ENCODE measurements at regions not wholly inside any gene's neighbourhood (a gene's known extent, or its start where the extent isn't known, plus 50 kb on each side); places are given as distances from the start of the nearest gene placed in this dataset.

DNA sequence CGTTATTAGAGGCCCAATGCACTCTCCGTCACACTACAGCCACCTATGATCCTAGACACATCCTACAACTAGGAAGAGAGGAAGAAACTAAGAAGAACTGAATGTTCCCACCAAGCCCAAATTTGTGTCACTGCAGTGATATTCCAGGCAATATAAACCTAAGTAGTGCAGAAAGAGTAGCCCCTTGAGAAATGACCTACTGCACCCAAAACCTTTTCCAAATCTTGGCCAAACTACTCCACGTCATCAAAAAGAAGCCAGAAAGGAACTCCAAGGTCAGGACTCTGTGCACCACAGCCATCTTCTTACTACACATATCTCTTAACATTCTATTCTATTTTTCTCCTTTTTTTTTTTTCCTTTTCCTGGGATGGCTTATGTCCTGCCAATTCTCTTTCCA is 60.2 kb downstream of the ADAMTS1 start:
- H3K4me2 ChIP-seq (ENCODE audit: low read length): no peak overlapping the region
- no peaks in the 10 kb centered on the region for H3K4me1 ChIP-seq (ENCODE audit: control insufficient read depth, insufficient read depth, low read length)
- no peak overlapping the region for H3K4me3 ChIP-seq (ENCODE audit: low read length)
- H3K9ac ChIP-seq (ENCODE audit: low read depth, low read length): no peak overlapping the region
- no peaks in the 10 kb centered on the region for H3K9me3 ChIP-seq (replicated peaks; ENCODE audit: low read length)
- H3K27me3 ChIP-seq (ENCODE audit: control insufficient read depth, insufficient read depth, low read length): no peaks in the 10 kb centered on the region
- no peaks in the 10 kb centered on the region for H3K36me3 ChIP-seq (ENCODE audit: insufficient read depth, low read length)

DNA sequence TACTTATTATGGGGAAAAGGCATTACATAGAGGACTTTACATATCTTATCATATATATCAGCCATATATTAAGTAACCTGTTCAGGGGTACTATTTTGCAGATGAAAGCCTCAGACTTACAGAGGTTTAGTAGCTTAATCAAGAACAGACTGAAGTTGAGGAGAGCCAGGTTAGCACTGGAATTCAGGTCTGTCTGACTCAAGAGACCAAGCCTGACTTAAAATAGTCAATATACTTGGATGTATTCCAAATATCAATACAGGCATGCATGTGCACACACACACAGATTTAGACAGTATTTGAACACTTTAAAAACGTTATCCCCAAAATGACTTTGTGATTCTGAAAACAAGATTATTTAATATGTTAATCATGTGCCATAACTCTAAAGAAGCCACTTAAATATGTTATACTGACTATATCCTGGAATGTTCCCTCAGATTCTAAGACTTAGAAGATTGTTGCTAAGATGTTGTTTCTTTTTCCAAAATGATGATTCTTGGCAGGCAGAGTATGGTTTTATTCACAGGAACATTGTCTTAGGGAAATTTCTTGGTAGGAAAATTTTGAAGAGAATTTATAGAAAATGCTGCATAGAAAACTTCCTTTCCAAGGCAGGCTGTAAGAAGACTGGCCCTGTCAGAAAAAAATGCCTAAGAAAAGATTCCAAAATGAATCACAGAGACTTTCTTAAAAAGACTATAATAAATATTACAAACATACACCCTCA is 61.6 kb downstream of the ADAMTS1 start:
- H3K27me3 ChIP-seq (ENCODE audit: control insufficient read depth, insufficient read depth, low read length): no peaks in the 10 kb centered on the region
- H3K9ac ChIP-seq (ENCODE audit: low read depth, low read length): no peak overlapping the region
- no peak overlapping the region for H3K4me3 ChIP-seq (ENCODE audit: low read length)
- H3K4me1 ChIP-seq (ENCODE audit: control insufficient read depth, insufficient read depth, low read length): no peaks in the 10 kb centered on the region
- H3K9me3 ChIP-seq (replicated peaks; ENCODE audit: low read length): no peaks in the 10 kb centered on the region
- H3K36me3 ChIP-seq (ENCODE audit: insufficient read depth, low read length): no peaks in the 10 kb centered on the region
- H3K4me2 ChIP-seq (ENCODE audit: low read length): no peak overlapping the region

DNA sequence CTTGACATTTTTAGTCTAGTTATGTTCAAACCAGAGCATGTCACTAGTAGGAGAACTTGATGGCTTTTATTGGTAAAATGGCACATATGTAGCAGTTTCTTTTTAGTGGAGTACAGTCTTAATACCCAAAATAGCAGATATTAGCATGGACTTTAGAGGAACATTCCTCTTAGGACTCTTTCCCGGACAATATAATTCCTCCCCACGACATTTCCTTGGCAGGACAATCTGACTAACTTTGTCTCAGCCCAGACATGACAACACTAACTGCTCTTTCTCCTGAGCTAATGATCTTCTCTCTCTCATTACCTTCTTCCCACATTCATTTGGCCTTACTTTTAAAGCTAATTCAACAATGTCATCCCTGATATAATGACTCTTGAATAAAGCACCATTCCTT is 62.5 kb downstream of the ADAMTS1 start:
- no peak overlapping the region for H3K9ac ChIP-seq (ENCODE audit: low read depth, low read length)
- H3K27me3 ChIP-seq (ENCODE audit: control insufficient read depth, insufficient read depth, low read length): no peaks in the 10 kb centered on the region
- H3K4me1 ChIP-seq (ENCODE audit: control insufficient read depth, insufficient read depth, low read length): no peaks in the 10 kb centered on the region
- H3K9me3 ChIP-seq (replicated peaks; ENCODE audit: low read length): no peaks in the 10 kb centered on the region
- no peak overlapping the region for H3K4me2 ChIP-seq (ENCODE audit: low read length)
- H3K4me3 ChIP-seq (ENCODE audit: low read length): no peak overlapping the region
- no peaks in the 10 kb centered on the region for H3K36me3 ChIP-seq (ENCODE audit: insufficient read depth, low read length)

DNA sequence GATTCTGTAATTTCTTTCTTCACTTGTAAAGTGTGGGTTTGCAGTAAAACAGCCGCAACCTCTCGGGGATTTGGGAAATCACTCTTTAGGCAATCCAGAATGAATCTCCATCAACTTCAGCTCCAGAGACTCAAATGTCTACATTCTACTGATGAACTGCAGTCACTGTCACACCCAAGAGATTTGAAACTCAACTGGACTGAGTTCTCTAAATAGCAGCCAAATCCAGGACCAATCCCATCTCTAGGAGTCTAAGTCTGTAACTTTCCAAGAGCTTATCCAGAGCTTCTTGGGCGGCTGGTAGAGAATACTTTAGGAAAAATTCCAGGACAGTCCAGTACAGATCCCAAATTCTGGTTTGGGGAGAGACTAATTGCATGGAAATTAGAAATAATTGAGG is 62.9 kb downstream of the ADAMTS1 start:
- Histone ChIP-seq H3K9me3 (replicated peaks; ENCODE audit: low read length) (no peaks in the 10 kb centered on the region), H3K9ac (ENCODE audit: low read depth, low read length) (no peak overlapping the region), H3K4me3 (ENCODE audit: low read length) (no peak overlapping the region), H3K27me3 (ENCODE audit: control insufficient read depth, insufficient read depth, low read length) (no peaks in the 10 kb centered on the region), H3K4me2 (ENCODE audit: low read length) (no peak overlapping the region), H3K4me1 (ENCODE audit: control insufficient read depth, insufficient read depth, low read length) (no peaks in the 10 kb centered on the region), H3K36me3 (ENCODE audit: insufficient read depth, low read length) (no peaks in the 10 kb centered on the region)

DNA sequence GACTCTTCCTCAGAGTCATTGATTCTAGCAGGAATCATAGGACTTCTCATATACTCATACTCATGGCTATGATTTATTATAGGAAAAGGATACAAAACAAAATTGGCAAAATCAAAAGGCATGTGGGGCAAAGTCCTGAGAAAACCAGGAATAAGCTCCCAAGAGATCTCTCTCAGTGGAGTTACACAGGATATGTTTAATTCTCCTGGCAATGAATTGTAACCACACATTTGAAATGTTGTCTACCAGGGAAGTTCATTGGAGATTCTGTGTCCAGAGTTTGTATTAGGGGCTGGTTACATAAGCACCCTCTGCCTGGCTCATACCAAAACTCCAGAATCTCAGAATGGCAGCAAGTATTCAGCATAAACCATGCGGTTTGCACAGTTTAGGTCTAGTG is 63.9 kb downstream of the ADAMTS1 start:
- Histone ChIP-seq H3K36me3 (ENCODE audit: insufficient read depth, low read length) (no peaks in the 10 kb centered on the region), H3K4me1 (ENCODE audit: control insufficient read depth, insufficient read depth, low read length) (peaks cover 8% of the 10 kb centered on the region), H3K9me3 (replicated peaks; ENCODE audit: low read length) (no peaks in the 10 kb centered on the region), H3K4me3 (ENCODE audit: low read length) (no peak overlapping the region), H3K4me2 (ENCODE audit: low read length) (no peak overlapping the region), H3K9ac (ENCODE audit: low read depth, low read length) (no peak overlapping the region), H3K27me3 (ENCODE audit: control insufficient read depth, insufficient read depth, low read length) (no peaks in the 10 kb centered on the region)

DNA sequence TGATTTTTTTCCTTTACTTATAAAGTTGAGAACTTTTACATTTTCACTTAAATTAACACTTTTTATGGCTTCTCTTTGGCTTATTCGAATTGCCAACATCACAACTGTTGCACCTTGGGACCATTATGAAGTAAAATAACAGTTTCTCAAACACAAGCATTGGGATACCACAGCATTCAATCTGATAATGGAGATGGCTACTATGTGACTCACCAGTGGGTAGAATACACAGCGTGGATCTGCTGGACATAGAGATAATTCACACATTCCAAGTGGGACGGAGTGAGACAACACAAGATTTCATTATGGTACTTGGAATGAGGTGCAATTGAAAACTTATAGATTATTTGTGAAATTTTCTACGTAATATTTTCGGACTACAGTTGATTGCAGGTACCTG is 68.0 kb downstream of the ADAMTS1 start:
- Histone ChIP-seq H3K4me1 (ENCODE audit: control insufficient read depth, insufficient read depth, low read length) (peaks cover 11% of the 10 kb centered on the region), H3K4me3 (ENCODE audit: low read length) (no peak overlapping the region), H3K9ac (ENCODE audit: low read depth, low read length) (no peak overlapping the region), H3K27me3 (ENCODE audit: control insufficient read depth, insufficient read depth, low read length) (no peaks in the 10 kb centered on the region), H3K36me3 (ENCODE audit: insufficient read depth, low read length) (no peaks in the 10 kb centered on the region), H3K9me3 (replicated peaks; ENCODE audit: low read length) (no peaks in the 10 kb centered on the region), H3K4me2 (ENCODE audit: low read length) (no peak overlapping the region)

DNA sequence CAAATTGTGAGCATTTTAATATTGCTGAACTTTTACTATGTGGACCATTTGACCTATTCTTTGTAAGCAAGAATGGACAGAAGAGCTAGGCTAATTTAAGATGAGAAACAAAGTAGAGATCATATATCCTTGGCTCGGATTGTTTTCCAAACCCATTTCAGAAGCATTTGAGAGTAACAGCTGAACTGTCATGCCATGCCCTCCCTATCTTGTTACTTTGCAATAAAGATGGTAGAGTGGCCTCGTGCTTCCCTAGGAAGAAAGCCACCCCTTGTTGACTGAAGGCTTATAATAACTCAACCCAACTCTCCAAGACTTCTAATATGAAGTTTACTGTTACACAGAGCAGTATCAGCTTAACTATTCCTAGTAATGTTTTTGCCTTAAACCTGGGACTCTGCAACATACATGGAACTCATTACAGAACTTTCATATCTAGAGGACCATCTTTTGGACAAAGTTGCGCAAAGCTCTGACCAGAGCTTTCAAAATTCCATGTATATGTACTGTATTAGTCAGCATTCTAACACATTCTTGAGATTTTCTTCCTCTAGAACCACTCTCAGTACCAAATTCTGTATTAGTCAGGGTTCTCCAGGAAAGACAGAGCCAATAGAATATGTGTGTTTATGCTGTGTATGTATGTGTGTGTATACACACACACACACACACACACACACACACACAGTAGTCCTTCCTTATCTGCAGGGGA is 68.7 kb downstream of the ADAMTS1 start:
- no peaks in the 10 kb centered on the region for H3K36me3 ChIP-seq (ENCODE audit: insufficient read depth, low read length)
- no peak overlapping the region for H3K4me2 ChIP-seq (ENCODE audit: low read length)
- H3K27me3 ChIP-seq (ENCODE audit: control insufficient read depth, insufficient read depth, low read length): no peaks in the 10 kb centered on the region
- H3K4me3 ChIP-seq (ENCODE audit: low read length): no peak overlapping the region
- H3K9ac ChIP-seq (ENCODE audit: low read depth, low read length): no peak overlapping the region
- H3K4me1 ChIP-seq (ENCODE audit: control insufficient read depth, insufficient read depth, low read length): peaks cover 11% of the 10 kb centered on the region
- no peaks in the 10 kb centered on the region for H3K9me3 ChIP-seq (replicated peaks; ENCODE audit: low read length)

DNA sequence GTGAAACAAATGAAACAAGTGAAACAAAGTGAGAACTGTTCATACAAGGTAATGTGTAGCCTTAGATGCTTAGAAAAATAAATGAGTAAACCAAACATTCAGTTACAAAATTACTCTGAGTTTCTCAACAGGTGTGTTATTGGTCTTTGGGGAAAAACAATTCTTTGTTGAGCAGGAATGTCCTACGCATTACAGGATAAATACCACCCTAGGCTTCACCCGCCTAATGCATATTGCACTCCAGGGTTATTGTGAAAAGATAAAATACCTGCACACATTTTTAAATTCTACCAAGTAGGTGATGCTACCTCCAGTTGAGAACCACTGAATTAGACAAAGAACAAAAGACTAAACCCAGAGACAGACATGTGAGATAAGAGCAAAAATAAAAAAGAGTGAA is 72.2 kb downstream of the ADAMTS1 start:
- Histone ChIP-seq H3K4me1 (ENCODE audit: control insufficient read depth, insufficient read depth, low read length) (peaks cover 11% of the 10 kb centered on the region), H3K4me2 (ENCODE audit: low read length) (no peak overlapping the region), H3K36me3 (ENCODE audit: insufficient read depth, low read length) (no peaks in the 10 kb centered on the region), H3K27me3 (ENCODE audit: control insufficient read depth, insufficient read depth, low read length) (no peaks in the 10 kb centered on the region), H3K4me3 (ENCODE audit: low read length) (no peak overlapping the region), H3K9ac (ENCODE audit: low read depth, low read length) (no peak overlapping the region), H3K9me3 (replicated peaks; ENCODE audit: low read length) (no peaks in the 10 kb centered on the region)

DNA sequence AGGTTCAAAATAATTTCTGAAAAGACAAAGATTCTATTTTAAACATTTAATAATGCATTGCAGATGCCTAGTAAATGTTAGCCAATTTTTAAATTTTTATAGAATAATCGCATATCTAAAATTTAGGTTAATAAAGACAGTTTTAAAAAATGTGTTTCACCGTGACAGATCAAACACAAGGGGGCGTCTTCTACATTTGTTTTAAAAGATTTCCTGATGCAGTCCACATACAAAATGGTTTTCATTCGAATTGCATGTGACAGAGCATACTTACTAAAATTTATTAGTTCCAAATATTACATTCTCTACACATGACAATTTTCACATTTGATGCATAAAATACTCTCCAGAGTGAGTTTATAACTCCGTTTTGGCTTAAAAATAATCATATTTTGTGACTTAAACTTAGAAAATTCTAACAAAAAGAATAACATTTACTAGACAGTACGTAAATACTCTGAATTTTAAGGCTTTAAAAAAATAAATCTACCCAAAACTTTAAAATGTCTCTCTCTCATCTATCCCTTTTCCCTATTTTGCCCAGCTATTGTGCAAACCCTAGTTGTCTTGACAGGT is 75.5 kb downstream of the ADAMTS1 start:
- H3K9ac ChIP-seq (ENCODE audit: low read depth, low read length): no peak overlapping the region
- no peaks in the 10 kb centered on the region for H3K9me3 ChIP-seq (replicated peaks; ENCODE audit: low read length)
- no peaks in the 10 kb centered on the region for H3K4me1 ChIP-seq (ENCODE audit: control insufficient read depth, insufficient read depth, low read length)
- H3K4me3 ChIP-seq (ENCODE audit: low read length): no peak overlapping the region
- no peaks in the 10 kb centered on the region for H3K27me3 ChIP-seq (ENCODE audit: control insufficient read depth, insufficient read depth, low read length)
- H3K4me2 ChIP-seq (ENCODE audit: low read length): no peak overlapping the region
- H3K36me3 ChIP-seq (ENCODE audit: insufficient read depth, low read length): no peaks in the 10 kb centered on the region

DNA sequence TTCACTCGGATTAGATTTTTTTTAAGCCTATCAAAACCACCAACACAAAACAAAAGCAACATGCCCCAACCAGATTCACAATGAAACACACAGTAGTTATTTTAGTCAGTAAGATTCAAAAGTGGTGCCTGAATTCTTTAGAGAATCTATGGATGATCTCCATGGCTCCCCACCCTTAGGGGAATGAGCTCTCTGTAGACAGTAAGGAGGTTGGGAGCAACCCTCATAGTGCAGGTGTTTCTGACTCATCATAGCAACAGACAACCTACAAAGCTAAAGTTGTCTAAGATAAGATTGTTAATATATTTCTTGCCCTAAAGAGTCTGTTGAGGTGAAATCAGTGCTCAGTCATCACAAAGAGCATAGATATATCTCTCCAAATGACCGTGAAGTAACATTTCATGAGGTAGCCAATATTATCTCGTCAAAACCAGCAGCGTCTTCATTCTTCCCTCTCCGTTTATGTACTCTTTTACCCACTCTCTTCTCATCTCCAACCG is 78.3 kb downstream of the ADAMTS1 start:
- Histone ChIP-seq H3K9me3 (replicated peaks; ENCODE audit: low read length) (no peaks in the 10 kb centered on the region), H3K9ac (ENCODE audit: low read depth, low read length) (no peak overlapping the region), H3K4me1 (ENCODE audit: control insufficient read depth, insufficient read depth, low read length) (peaks cover 10% of the 10 kb centered on the region), H3K4me2 (ENCODE audit: low read length) (no peak overlapping the region), H3K36me3 (ENCODE audit: insufficient read depth, low read length) (no peaks in the 10 kb centered on the region), H3K27me3 (ENCODE audit: control insufficient read depth, insufficient read depth, low read length) (no peaks in the 10 kb centered on the region), H3K4me3 (ENCODE audit: low read length) (no peak overlapping the region)

DNA sequence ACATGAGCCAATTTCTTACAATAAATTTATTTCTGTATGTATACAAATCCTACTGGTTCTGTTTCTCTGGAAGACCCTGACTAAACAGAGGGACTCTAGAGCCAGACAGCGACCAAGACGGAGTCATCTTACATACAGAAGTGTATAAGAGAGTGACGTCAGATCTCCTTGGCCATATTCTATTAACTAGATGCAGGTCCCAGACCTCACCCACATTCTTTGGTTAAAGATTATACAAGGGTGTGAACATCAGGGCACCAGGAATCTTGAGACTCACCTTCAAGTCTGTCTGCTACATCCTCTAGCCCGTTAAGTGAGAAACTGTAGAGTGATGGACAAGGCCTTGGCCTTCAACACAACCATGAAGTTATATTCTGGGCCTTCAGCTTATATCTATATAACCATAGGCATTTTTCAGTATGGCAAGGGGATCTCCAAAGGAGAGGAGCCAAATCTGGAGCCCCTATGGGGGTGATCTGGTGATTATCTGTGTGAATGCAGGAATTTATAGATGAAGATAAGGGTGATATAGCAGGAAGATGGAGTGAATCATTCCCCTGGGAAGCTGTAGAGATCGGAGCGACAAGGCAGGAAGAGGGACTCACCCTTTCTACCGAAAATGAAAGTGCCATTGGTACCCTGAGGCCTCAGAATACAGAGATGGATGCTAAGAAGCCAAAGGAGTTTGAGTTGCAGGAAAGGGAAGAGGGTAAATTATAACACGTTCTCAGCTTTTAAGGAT is 83.9 kb downstream of the ADAMTS1 start:
- no peak overlapping the region for H3K9ac ChIP-seq (ENCODE audit: low read depth, low read length)
- no peak overlapping the region for H3K4me3 ChIP-seq (ENCODE audit: low read length)
- H3K4me1 ChIP-seq (ENCODE audit: control insufficient read depth, insufficient read depth, low read length): peaks cover 12% of the 10 kb centered on the region
- no peaks in the 10 kb centered on the region for H3K36me3 ChIP-seq (ENCODE audit: insufficient read depth, low read length)
- H3K27me3 ChIP-seq (ENCODE audit: control insufficient read depth, insufficient read depth, low read length): no peaks in the 10 kb centered on the region
- H3K9me3 ChIP-seq (replicated peaks; ENCODE audit: low read length): no peaks in the 10 kb centered on the region
- H3K4me2 ChIP-seq (ENCODE audit: low read length): no peak overlapping the region

Measured in skeletal muscle satellite cell (primary cell).